Aorta (tissue), 5 donors: ENCODE measurements at regions not wholly inside any gene's neighbourhood (a gene's known extent, or its start where the extent isn't known, plus 50 kb on each side); places are given as distances from the start of the nearest gene placed in this dataset.
A peak's percentile ranks its signal among the peaks of the same experiment; 100 is the strongest.
"Not testable (repeated sequence)": the region's sequence is repeated elsewhere in the genome, so short reads cannot be mapped to it uniquely, and the experiment has no call there.

Experiments used
- ATAC-seq: fragments of 200-7000 bp; cut with Tn5 transposase; one replicate; pipeline ENCODE4 v1.9.1; 2022; ENCODE audit warnings: moderate library complexity; ENCODE audit not compliant: low FRiP score
- DNase-seq, 2 donors: peaks; one replicate each; pipeline ENCODE4 v3.0.0-alpha.2; 2020
- H3K27ac ChIP-seq, 2 donors: one replicate each; pipeline ENCODE4 v1.5.1; 2013; ENCODE audit warnings: low read length in 2 of 2, mild to moderate bottlenecking in 2 of 2, moderate library complexity in 2 of 2, control low read depth in 1 of 2, inconsistent platforms in 1 of 2, low read depth in 1 of 2
- H3K27me3 ChIP-seq, 2 donors: one replicate each; pipeline ENCODE4 v1.6.1; 2013; ENCODE audit warnings: control low read depth in 1 of 2, low read length in 1 of 2, mild to moderate bottlenecking in 1 of 2, moderate library complexity in 1 of 2; ENCODE audit not compliant: insufficient read depth in 2 of 2, control insufficient read depth in 1 of 2
- H3K36me3 ChIP-seq, 2 donors: one replicate each; pipeline ENCODE4 v1.6.1; 2013; ENCODE audit warnings: control low read depth in 1 of 2, low read length in 1 of 2, mild to moderate bottlenecking in 1 of 2; ENCODE audit not compliant: insufficient read depth in 2 of 2, control insufficient read depth in 1 of 2
- H3K4me1 ChIP-seq, 2 donors: one replicate each; pipeline ENCODE4 v1.6.1; 2013; ENCODE audit warnings: low read length in 2 of 2, control low read depth in 1 of 2, mild to moderate bottlenecking in 1 of 2, moderate library complexity in 1 of 2; ENCODE audit not compliant: insufficient read depth in 2 of 2, control insufficient read depth in 1 of 2
- H3K4me3 ChIP-seq, 2 donors: one replicate each; pipeline ENCODE4 v1.5.1; 2013; ENCODE audit warnings: low read length in 2 of 2, control low read depth in 1 of 2, mild to moderate bottlenecking in 1 of 2
- H3K9me3 ChIP-seq: one replicate; pipeline ENCODE4 v1.6.1; 2013; ENCODE audit warnings: mild to moderate bottlenecking, low read length; ENCODE audit not compliant: control insufficient read depth
- WGBS, 2 donors: extraction: QIAGEN DNeasy Blood & Tissue Kit; methylation state at CpG; one replicate each; pipeline ENCODE4 v1.1.7; 2013; 5-methylcytosine and 5-hydroxymethylcytosine counted together
- intact Hi-C, 2 donors: fragments of 100-400 bp; cut with DNase I; formaldehyde crosslinking; loops; one replicate each; pipeline versions ENCODE4 v1.14.2 to v1.15.0; 2022
- donor health status: healthy with polysubstance abuse.
- donor health status: Bipolar disorder and iron deficiency.
- donor health status: DM: no; HTN: no; CAD: no.
- donor health status: DM: no; HTN: no; CAD: no.
- donor health status: DM: yes; HTN: yes; CAD: no.

GRCh38 chr10:22821501-22821900 lies 106.4 kb upstream of the ARMC3 start:
- Histone ChIP-seq H3K27me3 (no peaks in the 10 kb centered on the region), H3K4me3 (no peak overlapping the region), H3K27ac (no peak overlapping the region), H3K36me3 (no peaks in the 10 kb centered on the region), H3K4me1 (no peaks in the 10 kb centered on the region), H3K9me3 (no peaks in the 10 kb centered on the region)
- no peak for DNase-seq
- intact Hi-C loops: no loop called here
- 74 to 75% methylated on average over 1 of the region's 1 CpG for WGBS, 2 donors
- no peak for ATAC-seq

GRCh38 chr10:22816298-22816653 lies 101.9 kb upstream of the PIP4K2A start:
- no peak overlapping the region for H3K4me3 ChIP-seq
- 77 to 78% methylated on average over 4 of the region's 4 CpGs for WGBS, 2 donors
- intact Hi-C loops: no loop called here

GRCh38 chr10:22810643-22811465 lies 96.5 kb upstream of the PIP4K2A start:
- 58 to 60% methylated on average over 7 of the region's 7 CpGs for WGBS, 2 donors

More at GRCh38 chr10:22816298-22816653, 101.9 kb upstream of the PIP4K2A start:
- Histone ChIP-seq H3K9me3 (no peaks in the 10 kb centered on the region), H3K4me1 (no peaks in the 10 kb centered on the region), H3K36me3 (no peaks in the 10 kb centered on the region), H3K27ac (no peak overlapping the region), H3K27me3 (no peaks in the 10 kb centered on the region)
- DNase-seq (peak in 1 of 2 donors; percentile 68), ATAC-seq (no peak)

GRCh38 chr10:22807238-22807637 lies 92.9 kb upstream of the PIP4K2A start:
- H3K27ac ChIP-seq: no peak overlapping the region
- WGBS, 2 donors: 83 to 90% methylated on average over 4 of the region's 4 CpGs

More at GRCh38 chr10:22810643-22811465, 96.5 kb upstream of the PIP4K2A start:
- no peak overlapping the region for H3K27ac ChIP-seq
- no peaks in the 10 kb centered on the region for H3K9me3 ChIP-seq
- H3K4me3 ChIP-seq: no peak overlapping the region
- H3K4me1 ChIP-seq: no peaks in the 10 kb centered on the region
- intact Hi-C loops: no loop called here
- ATAC-seq (no peak), DNase-seq (no peak)
- no peaks in the 10 kb centered on the region for H3K27me3 ChIP-seq
- H3K36me3 ChIP-seq: no peaks in the 10 kb centered on the region

GRCh38 chr10:22805304-22805703 lies 90.9 kb upstream of the PIP4K2A start:
- H3K9me3 ChIP-seq: no peaks in the 10 kb centered on the region
- peak overlapping the region in 1 of 2 donors; percentile 5 for H3K4me3 ChIP-seq
- DNase-seq: no peak
- no peaks in the 10 kb centered on the region for H3K36me3 ChIP-seq
- ATAC-seq: no peak
- peak overlapping the region in 1 of 2 donors; percentile 33 for H3K27ac ChIP-seq
- WGBS, 2 donors: 21 to 24% methylated on average over 4 of the region's 4 CpGs
- intact Hi-C loops: no loop called here
- no peaks in the 10 kb centered on the region for H3K27me3 ChIP-seq
- peaks cover 2 to 4% of the 10 kb centered on the region in 2 donors for H3K4me1 ChIP-seq

More at GRCh38 chr10:22807238-22807637, 92.9 kb upstream of the PIP4K2A start:
- no peak overlapping the region for H3K4me3 ChIP-seq
- no peaks in the 10 kb centered on the region for H3K9me3 ChIP-seq
- intact Hi-C loops: no loop called here
- peaks cover 2 to 4% of the 10 kb centered on the region in 2 donors for H3K4me1 ChIP-seq
- ATAC-seq (no peak), DNase-seq (no peak)
- H3K27me3 ChIP-seq: no peaks in the 10 kb centered on the region
- no peaks in the 10 kb centered on the region for H3K36me3 ChIP-seq

- no peak overlapping the region for H3K4me3 ChIP-seq
- no peaks in the 10 kb centered on the region for H3K36me3 ChIP-seq
- H3K4me1 ChIP-seq: peaks cover 2 to 4% of the 10 kb centered on the region in 2 donors
- 11 to 12% methylated on average over 2 of the region's 2 CpGs for WGBS, 2 donors
- DNase-seq (no peak), ATAC-seq (no peak)
- no peaks in the 10 kb centered on the region for H3K9me3 ChIP-seq
- no peaks in the 10 kb centered on the region for H3K27me3 ChIP-seq
- intact Hi-C loops: no loop called here
- H3K27ac ChIP-seq: no peak overlapping the region
Observed at GRCh38 chr10:22803261-22803885, 89.0 kb upstream of the PIP4K2A start.

GRCh38 chr10:22801785-22802184 lies 87.4 kb upstream of the PIP4K2A start:
- Histone ChIP-seq H3K9me3 (no peaks in the 10 kb centered on the region), H3K27me3 (no peaks in the 10 kb centered on the region), H3K4me1 (peaks cover 2 to 4% of the 10 kb centered on the region in 2 donors), H3K4me3 (no peak overlapping the region), H3K27ac (no peak overlapping the region), H3K36me3 (no peaks in the 10 kb centered on the region)
- ATAC-seq (no peak), DNase-seq (no peak)
- WGBS, 2 donors: 58 to 73% methylated on average over 1 of the region's 1 CpG
- intact Hi-C loops: no loop called here

GRCh38 chr10:22797796-22798195 lies 83.4 kb upstream of the PIP4K2A start:
- H3K4me3 ChIP-seq, H3K27me3 ChIP-seq, ATAC-seq, H3K4me1 ChIP-seq, intact Hi-C loops, DNase-seq, H3K27ac ChIP-seq, H3K36me3 ChIP-seq, H3K9me3 ChIP-seq: not testable (repeated sequence)
- WGBS, 2 donors: 74 to 90% methylated on average over 1 of the region's 1 CpG

- Histone ChIP-seq H3K4me1 (no peaks in the 10 kb centered on the region), H3K9me3 (no peaks in the 10 kb centered on the region), H3K27me3 (no peaks in the 10 kb centered on the region), H3K36me3 (no peaks in the 10 kb centered on the region), H3K4me3 (no peak overlapping the region), H3K27ac (no peak overlapping the region)
- no peak for ATAC-seq
- no peak for DNase-seq
- intact Hi-C loops: no loop called here
- WGBS, 2 donors: 52 to 60% methylated on average over 3 of the region's 3 CpGs
Observed at GRCh38 chr10:22795546-22795945, 81.2 kb upstream of the PIP4K2A start.
